CD4-positive, alpha-beta T cell (primary cell): ENCODE measurements at regions not wholly inside any gene's neighbourhood (a gene's known extent, or its start where the extent isn't known, plus 50 kb on each side); places are given as distances from the start of the nearest gene placed in this dataset.

Experiments
- ATAC-seq: fragments of 200-7000 bp; cut with Tn5 transposase; one replicate; pipeline ENCODE4 v1.10.0; 2022; ENCODE audit warnings: mild to moderate bottlenecking; ENCODE audit not compliant: poor library complexity
- CTCF ChIA-PET: fragments of 350-600 bp; sonication (Branson Sonifier 250); formaldehyde crosslinking; loops from one replicate; lab custom pipeline; 2021; ENCODE audit warnings: antibody characterized with exemption, inconsistent platforms; lab: Charles Lee
- POLR2A ChIA-PET: fragments of 350-600 bp; sonication (Branson Sonifier 250); formaldehyde crosslinking; loops from one replicate; lab custom pipeline; 2021; ENCODE audit warnings: antibody characterized with exemption, inconsistent platforms; lab: Charles Lee
- DNase-seq, 14 experiments: peaks; one replicate each; pipeline ENCODE4 v3.0.0-alpha.2; 2013 to 2020; ENCODE audit warnings: mixed read lengths in 2 of 14
- H3K27ac ChIP-seq, 2 donors: one replicate each; pipeline versions ENCODE4 v1.5.1 to v1.7.0; 2013; ENCODE audit warnings: low read length in 2 of 2, low read depth in 1 of 2, mild to moderate bottlenecking in 1 of 2
- H3K27me3 ChIP-seq, 2 experiments: 1 replicate in 1 of 2; 2 replicates in 1 of 2; pipeline versions ENCODE4 v1.6.1 to v1.7.0; 2013; ENCODE audit warnings: low read length in 2 of 2, control low read depth in 1 of 2, mild to moderate bottlenecking in 1 of 2, moderate library complexity in 1 of 2; ENCODE audit not compliant: insufficient read depth in 2 of 2, control insufficient read depth in 1 of 2
- H3K36me3 ChIP-seq: one replicate; pipeline ENCODE4 v1.6.1; 2013; ENCODE audit warnings: low read length, control low read depth; ENCODE audit not compliant: insufficient read depth
- H3K4me1 ChIP-seq: one replicate; pipeline ENCODE4 v1.6.1; 2013; ENCODE audit warnings: low read length, control low read depth; ENCODE audit not compliant: insufficient read depth
- H3K4me3 ChIP-seq: one replicate; pipeline ENCODE4 v1.5.1; 2013; ENCODE audit warnings: mild to moderate bottlenecking, low read length, moderate library complexity
- H3K9me3 ChIP-seq, 2 experiments: 1 replicate in 1 of 2; 2 replicates in 1 of 2; pipeline versions ENCODE4 v1.6.1 to v1.7.0; 2013; ENCODE audit warnings: low read length in 2 of 2, mild to moderate bottlenecking in 2 of 2, control low read depth in 1 of 2, moderate library complexity in 1 of 2; ENCODE audit not compliant: control insufficient read depth in 1 of 2, insufficient read depth in 1 of 2
- H3K27ac Mint-ChIP-seq: one replicate; pipeline ENCODE4 v1.8.0; 2020; ENCODE audit warnings: mixed read lengths
- H3K27me3 Mint-ChIP-seq: one replicate; pipeline ENCODE4 v1.8.0; 2021; ENCODE audit warnings: mixed read lengths
- H3K36me3 Mint-ChIP-seq: one replicate; pipeline ENCODE4 v1.8.0; 2021; ENCODE audit warnings: low read depth, mixed read lengths
- H3K4me1 Mint-ChIP-seq: one replicate; pipeline ENCODE4 v1.8.0; 2021; ENCODE audit warnings: low read depth, mixed read lengths
- H3K4me3 Mint-ChIP-seq: one replicate; pipeline ENCODE4 v1.8.0; 2020; ENCODE audit warnings: mild to moderate bottlenecking, mixed read lengths
- H3K9me3 Mint-ChIP-seq: one replicate; pipeline ENCODE4 v1.8.0; 2020; ENCODE audit warnings: mixed read lengths
- CTCF ChIP-seq: fragments of 200-600 bp; IDR thresholded peaks from one replicate; pipeline ENCODE4 v1.8.0; 2022; ENCODE audit warnings: antibody characterized with exemption, mild to moderate bottlenecking
- intact Hi-C, 2 experiments: fragments of 100-400 bp; cut with DNase I in 1 of 2; cut with micrococcal nuclease in 1 of 2; formaldehyde crosslinking; loops; one replicate each; pipeline versions ENCODE4 v1.15.1 to v1.9.0; 2023 to 2025; cut with DNase I, micrococcal nuclease

- no peaks in the 10 kb centered on the region for H3K36me3 Mint-ChIP-seq
- Histone ChIP-seq H3K36me3 (no peaks in the 10 kb centered on the region), H3K4me1 (no peaks in the 10 kb centered on the region), H3K27me3 (peaks cover 0 to 4% of the 10 kb centered on the region in 2 experiments), H3K9me3 (no peaks in the 10 kb centered on the region), H3K27ac (no peak overlapping the region), H3K4me3 (no peak overlapping the region)
- H3K4me1 Mint-ChIP-seq = no peaks in the 10 kb centered on the region
- H3K27ac Mint-ChIP-seq = no peak overlapping the region
- TF ChIP-seq CTCF = no peak
- no peak for ATAC-seq
- ChIA-PET CTCF (no interaction called here), POLR2A (no interaction called here)
- peaks cover under 1% of the 10 kb centered on the region for H3K27me3 Mint-ChIP-seq
- H3K9me3 Mint-ChIP-seq = no peaks in the 10 kb centered on the region
- H3K4me3 Mint-ChIP-seq = no peak overlapping the region
- DNase-seq = no peak
- intact Hi-C loops = no loop called here
Observed at GRCh38 chr20:24797745-24798655, 151.1 kb upstream of the CST7 start.

DNA sequence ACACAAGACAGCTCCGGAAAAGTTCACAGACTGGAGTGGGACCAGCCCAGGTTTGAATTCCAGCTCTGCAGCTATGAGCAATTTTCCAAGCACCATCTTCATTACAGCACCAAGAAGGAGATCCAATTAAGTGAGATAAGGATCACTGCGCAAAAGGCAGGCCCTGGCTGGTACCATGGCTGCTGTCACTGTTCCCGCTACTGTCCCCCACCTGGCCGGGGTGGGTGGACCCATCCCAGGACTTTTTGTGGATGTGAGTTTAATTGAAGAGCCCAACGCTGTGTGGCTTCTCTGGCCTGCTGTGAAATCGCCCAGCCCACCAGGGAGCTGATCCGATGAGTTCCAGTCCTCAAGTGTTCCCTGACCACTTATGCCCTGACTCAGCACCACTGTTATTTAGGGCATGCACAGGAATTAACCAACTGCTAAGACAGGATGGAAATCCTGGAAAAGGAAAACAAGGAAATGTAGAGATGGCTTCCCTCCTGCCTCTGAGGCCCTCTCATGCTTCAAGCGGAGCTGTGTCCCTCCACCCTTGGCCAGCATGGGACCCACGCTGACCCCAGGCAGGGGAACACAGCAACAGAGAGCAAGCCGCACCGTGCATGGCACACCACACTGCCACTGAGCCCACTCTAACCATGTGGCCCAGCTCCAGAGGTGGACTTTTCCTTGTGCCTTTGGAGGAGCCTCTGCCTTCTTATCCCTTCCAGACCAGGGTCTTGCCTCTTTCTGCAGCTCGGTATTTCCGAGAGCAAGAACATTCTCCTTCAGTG, 150.0 kb upstream of the CST7 start:
- CTCF ChIA-PET = no interaction called here
- H3K4me1 ChIP-seq = no peaks in the 10 kb centered on the region
- Mint-ChIP-seq H3K4me1 (no peaks in the 10 kb centered on the region), H3K27ac (no peak overlapping the region), H3K36me3 (no peaks in the 10 kb centered on the region), H3K27me3 (no peaks in the 10 kb centered on the region), H3K9me3 (no peaks in the 10 kb centered on the region), H3K4me3 (no peak overlapping the region)
- no peaks in the 10 kb centered on the region for H3K9me3 ChIP-seq
- POLR2A ChIA-PET = no interaction called here
- H3K27me3 ChIP-seq = peaks cover 0 to 4% of the 10 kb centered on the region in 2 experiments
- DNase-seq = no peak
- TF ChIP-seq CTCF = no peak
- H3K4me3 ChIP-seq = no peak overlapping the region
- H3K36me3 ChIP-seq = no peaks in the 10 kb centered on the region
- no peak for ATAC-seq
- no peak overlapping the region for H3K27ac ChIP-seq
- intact Hi-C loops = no loop called here

GRCh38 chr20:24799971-24800580, 149.0 kb upstream of the CST7 start:
- Mint-ChIP-seq H3K27ac (no peak overlapping the region), H3K9me3 (no peaks in the 10 kb centered on the region), H3K4me1 (no peaks in the 10 kb centered on the region), H3K36me3 (no peaks in the 10 kb centered on the region), H3K27me3 (no peaks in the 10 kb centered on the region), H3K4me3 (no peak overlapping the region)
- no peaks in the 10 kb centered on the region for H3K9me3 ChIP-seq
- no peak for ATAC-seq
- no peak for DNase-seq
- intact Hi-C loops = no loop called here
- ChIA-PET POLR2A (no interaction called here), CTCF (no interaction called here)
- no peak overlapping the region for H3K27ac ChIP-seq
- no peak for TF ChIP-seq CTCF
- H3K4me3 ChIP-seq = no peak overlapping the region
- no peaks in the 10 kb centered on the region for H3K36me3 ChIP-seq
- peaks cover 0 to 4% of the 10 kb centered on the region in 2 experiments for H3K27me3 ChIP-seq
- H3K4me1 ChIP-seq = no peaks in the 10 kb centered on the region
